H9 (cell line): ENCODE measurements at regions not wholly inside any gene's neighbourhood (a gene's known extent, or its start where the extent isn't known, plus 50 kb on each side); places are given as distances from the start of the nearest gene placed in this dataset.

Experiments
- DNase-seq: peaks from one replicate; pipeline ENCODE4 v3.0.0-alpha.2; 2017
- H2AFZ ChIP-seq: one replicate; pipeline ENCODE4 v1.6.1; 2013; ENCODE audit warnings: mild to moderate bottlenecking, low read length, control low read depth, moderate library complexity
- H2AK5ac ChIP-seq: 2 replicates; pipeline ENCODE4 v1.6.1; 2013; ENCODE audit warnings: low read length, control low read depth, mixed read lengths; ENCODE audit not compliant: insufficient read length
- H2BK120ac ChIP-seq: one replicate; pipeline ENCODE4 v1.6.1; 2013; ENCODE audit warnings: low read depth, mild to moderate bottlenecking, low read length, control low read depth, inconsistent platforms; ENCODE audit not compliant: poor library complexity, severe bottlenecking
- H2BK12ac ChIP-seq: 2 replicates; pipeline ENCODE4 v1.6.1; 2013; ENCODE audit warnings: low read length, control low read depth, mixed read lengths, low read depth; ENCODE audit not compliant: insufficient read length
- H2BK15ac ChIP-seq: 2 replicates; pipeline ENCODE4 v1.6.1; 2013; ENCODE audit warnings: low read depth, low read length, control low read depth
- H2BK20ac ChIP-seq: one replicate; pipeline ENCODE4 v1.6.1; 2013; ENCODE audit warnings: low read depth, mild to moderate bottlenecking, low read length, control low read depth, inconsistent platforms; ENCODE audit not compliant: poor library complexity, severe bottlenecking
- H2BK5ac ChIP-seq: 2 replicates; pipeline ENCODE4 v1.6.1; 2013; ENCODE audit warnings: low read length, control low read depth, mixed read lengths; ENCODE audit not compliant: insufficient read length
- H3K14ac ChIP-seq: 2 replicates; pipeline ENCODE4 v1.6.1; 2013; ENCODE audit warnings: low read length, control low read depth; ENCODE audit not compliant: insufficient read depth
- H3K18ac ChIP-seq: 2 replicates; pipeline ENCODE4 v1.6.1; 2013; ENCODE audit warnings: low read depth, mild to moderate bottlenecking, mixed read lengths, low read length, control low read depth; ENCODE audit not compliant: insufficient read length
- H3K23ac ChIP-seq: 2 replicates; pipeline ENCODE4 v1.6.1; 2013; ENCODE audit warnings: low read length, control low read depth, mixed read lengths, low read depth; ENCODE audit not compliant: insufficient read length
- H3K23me2 ChIP-seq: 2 replicates; pipeline ENCODE4 v1.6.1; 2013; ENCODE audit warnings: low read depth, mild to moderate bottlenecking, mixed read lengths, low read length, control low read depth; ENCODE audit not compliant: insufficient read length, poor library complexity, severe bottlenecking
- H3K27ac ChIP-seq: 2 replicates; pipeline ENCODE4 v1.5.1; 2013; ENCODE audit warnings: low read length, control low read depth, mixed read lengths, low read depth; ENCODE audit not compliant: insufficient read length
- H3K27me3 ChIP-seq: 2 replicates; pipeline ENCODE4 v1.6.1; 2013; ENCODE audit warnings: low read length, control low read depth, inconsistent platforms; ENCODE audit not compliant: insufficient read depth
- H3K4ac ChIP-seq: 2 replicates; pipeline ENCODE4 v1.6.1; 2013; ENCODE audit warnings: low read depth, mild to moderate bottlenecking, control low read depth, inconsistent platforms, low read length, moderate library complexity
- H3K4me1 ChIP-seq: 2 replicates; pipeline ENCODE4 v1.6.1; 2013; ENCODE audit warnings: low read length, control low read depth, inconsistent platforms; ENCODE audit not compliant: insufficient read depth
- H3K4me2 ChIP-seq: 2 replicates; pipeline ENCODE4 v1.6.1; 2013; ENCODE audit warnings: low read length, control low read depth, mixed read lengths; ENCODE audit not compliant: insufficient read length, insufficient read depth
- H3K56ac ChIP-seq: 2 replicates; pipeline ENCODE4 v1.6.1; 2013; ENCODE audit warnings: low read depth, mild to moderate bottlenecking, mixed read lengths, low read length, control low read depth; ENCODE audit not compliant: insufficient read length
- H3K79me1 ChIP-seq: 2 replicates; pipeline ENCODE4 v1.6.1; 2013; ENCODE audit warnings: low read depth, mild to moderate bottlenecking, moderate library complexity, low read length, control low read depth, inconsistent platforms; ENCODE audit not compliant: insufficient read depth, poor library complexity, severe bottlenecking
- H3K79me2 ChIP-seq: 2 replicates; pipeline ENCODE4 v1.6.1; 2013; ENCODE audit warnings: low read length, control low read depth, inconsistent platforms; ENCODE audit not compliant: insufficient read depth
- H3K9ac ChIP-seq: 2 replicates; pipeline ENCODE4 v1.6.1; 2013; ENCODE audit warnings: low read length, control low read depth, mixed read lengths; ENCODE audit not compliant: insufficient read length; ENCODE audit errors: extremely low read depth
- H3K9me3 ChIP-seq: one replicate; pipeline ENCODE4 v1.6.1; 2013; ENCODE audit warnings: low read depth, low read length, inconsistent platforms; ENCODE audit not compliant: control insufficient read depth
- H3T11ph ChIP-seq: one replicate; pipeline ENCODE4 v1.6.1; 2013; ENCODE audit warnings: mild to moderate bottlenecking, low read length, control low read depth, inconsistent platforms
- H4K20me1 ChIP-seq: one replicate; pipeline ENCODE4 v1.6.1; 2013; ENCODE audit not compliant: control insufficient read depth, insufficient read length, insufficient read depth
- H4K5ac ChIP-seq: 2 replicates; pipeline ENCODE4 v1.6.1; 2013; ENCODE audit warnings: low read depth, mild to moderate bottlenecking, mixed read lengths, low read length, control low read depth; ENCODE audit not compliant: insufficient read length
- H4K8ac ChIP-seq: replicated peaks from 2 replicates; pipeline ENCODE4 v1.6.1; 2013; ENCODE audit warnings: low read length, control low read depth, mixed read lengths, low read depth; ENCODE audit not compliant: insufficient read length
- H4K91ac ChIP-seq: 2 replicates; pipeline ENCODE4 v1.6.1; 2013; ENCODE audit warnings: low read depth, mild to moderate bottlenecking, moderate library complexity, mixed read lengths, low read length, control low read depth; ENCODE audit not compliant: insufficient read length
- H3K27ac Mint-ChIP-seq, 3 experiments: 2 replicates in 2 of 3; 3 replicates in 1 of 3; pipeline ENCODE4 v1.8.0; 2020 to 2021; ENCODE audit warnings: mixed read lengths in 3 of 3, mild to moderate bottlenecking in 1 of 3, moderate library complexity in 1 of 3
- H3K27me3 Mint-ChIP-seq: 2 replicates; pipeline ENCODE4 v1.8.0; 2021; ENCODE audit warnings: low read depth, mild to moderate bottlenecking, moderate library complexity, mixed read lengths
- H3K36me3 Mint-ChIP-seq, 3 experiments: 2 replicates in 2 of 3; 3 replicates in 1 of 3; pipeline ENCODE4 v1.8.0; 2020 to 2021; ENCODE audit warnings: low read depth in 3 of 3, mixed read lengths in 3 of 3; ENCODE audit not compliant: insufficient read depth in 1 of 3
- H3K4me1 Mint-ChIP-seq, 2 experiments: 2 replicates each; pipeline ENCODE4 v1.8.0; 2020; ENCODE audit warnings: mixed read lengths in 2 of 2
- H3K4me3 Mint-ChIP-seq, 2 experiments: 2 replicates in 1 of 2; 3 replicates in 1 of 2; pipeline ENCODE4 v1.8.0; 2020 to 2021; ENCODE audit warnings: mild to moderate bottlenecking in 2 of 2, mixed read lengths in 2 of 2, moderate library complexity in 1 of 2
- H3K9me3 Mint-ChIP-seq, 2 experiments: 2 replicates in 1 of 2; 3 replicates in 1 of 2; pipeline ENCODE4 v1.8.0; 2020; ENCODE audit warnings: mild to moderate bottlenecking in 2 of 2, mixed read lengths in 2 of 2, moderate library complexity in 1 of 2
- CTCF ChIP-seq: fragments of 200-600 bp; sonication (generic); conservative IDR thresholded peaks from 3 replicates; pipeline ENCODE4 v1.8.0; 2021; ENCODE audit warnings: antibody characterized with exemption, mild to moderate bottlenecking
- WGBS: extraction: QIAGEN DNeasy Blood & Tissue Kit; methylation state at CpG from one replicate; pipeline ENCODE4 v1.1.7; 2013; ENCODE audit warnings: missing lambda C conversion rate, low lambda C conversion rate, mixed read lengths; ENCODE audit not compliant: insufficient read length; ENCODE audit errors: extremely low coverage; 5-methylcytosine and 5-hydroxymethylcytosine counted together

GRCh38 chrX:6313356-6313755 is 84.7 kb upstream of the NLGN4X start:
- Histone ChIP-seq H3K9ac (no peak overlapping the region), H2BK5ac (no peak overlapping the region), H2AK5ac (no peak overlapping the region), H3K23me2 (no peaks in the 10 kb centered on the region), H2BK120ac (no peak overlapping the region), H2BK20ac (no peak overlapping the region), H3K56ac (no peak overlapping the region), H4K20me1 (no peaks in the 10 kb centered on the region), H2BK12ac (no peak overlapping the region), H3K4me1 (no peaks in the 10 kb centered on the region; the same call in 1 of the 2 replicates), H4K5ac (no peak overlapping the region), H3K27ac (no peak overlapping the region), H2AFZ (no peak overlapping the region), H3K4ac (no peak overlapping the region), H2BK15ac (no peak overlapping the region), H4K91ac (no peak overlapping the region), H3K79me2 (no peaks in the 10 kb centered on the region), H3K18ac (no peak overlapping the region), H4K8ac (no peak overlapping the region), H3T11ph (no peak overlapping the region), H3K4me2 (no peak overlapping the region), H3K79me1 (no peaks in the 10 kb centered on the region), H3K9me3 (peaks cover 7% of the 10 kb centered on the region), H3K14ac (no peak overlapping the region), H3K27me3 (no peaks in the 10 kb centered on the region), H3K23ac (no peak overlapping the region)
- WGBS = no CpG with 5 or more reads among the region's 4 CpGs
- Mint-ChIP-seq H3K4me3 (no peak overlapping the region), H3K9me3 (peaks cover 5 to 18% of the 10 kb centered on the region in 2 experiments; a peak in 4 of 5 replicates), H3K27me3 (no peaks in the 10 kb centered on the region), H3K27ac (no peak overlapping the region), H3K4me1 (peaks cover 11 to 15% of the 10 kb centered on the region in 2 experiments), H3K36me3 (peaks cover 12 to 22% (median 16%) of the 10 kb centered on the region in 3 experiments; a peak in 6 of 7 replicates)
- no peak for TF ChIP-seq CTCF
- no peak for DNase-seq
